H1 (cell line): ENCODE measurements at regions not wholly inside any gene's neighbourhood (a gene's known extent, or its start where the extent isn't known, plus 50 kb on each side); places are given as distances from the start of the nearest gene placed in this dataset.

Source experiments
- CHD2 ChIP-seq: IDR thresholded peaks from 2 replicates; pipeline ENCODE4 v1.6.1; 2012; ENCODE audit warnings: low read length, improper control_type of control experiment
- EP300 ChIP-seq, 2 experiments: IDR thresholded peaks; 1 replicate in 1 of 2; 2 replicates in 1 of 2; pipeline ENCODE4 v1.6.1; 2011 to 2012; ENCODE audit warnings: low read depth in 2 of 2, low read length in 2 of 2, mild to moderate bottlenecking in 2 of 2, borderline replicate concordance in 1 of 2, inconsistent platforms in 1 of 2, moderate library complexity in 1 of 2
- RAD21 ChIP-seq, 2 experiments: IDR thresholded peaks in 1 of 2; conservative IDR thresholded peaks in 1 of 2; 2 replicates each; pipeline ENCODE4 v1.6.1; 2011; ENCODE audit warnings: low read depth in 2 of 2, low read length in 2 of 2, improper control_type of control experiment in 1 of 2, inconsistent platforms in 1 of 2, mild to moderate bottlenecking in 1 of 2, moderate library complexity in 1 of 2
- SP1 ChIP-seq: IDR thresholded peaks from 2 replicates; pipeline ENCODE4 v1.6.1; 2011; ENCODE audit warnings: low read depth, low read length
- TF ChIP-seq, protein P1 (sequence below), 3 experiments: IDR thresholded peaks; 1 replicate in 2 of 3; 2 replicates in 1 of 3; pipeline versions ENCODE4 v1.5.1 to v1.6.1; 2011; ENCODE audit warnings: low read length in 3 of 3, mild to moderate bottlenecking in 3 of 3, inconsistent platforms in 2 of 3, low read depth in 1 of 3, moderate library complexity in 1 of 3; ENCODE audit not compliant: insufficient read depth in 1 of 3; ENCODE audit errors: control extremely low read depth in 1 of 3

- TF ChIP-seq RAD21 (IDR thresholded peaks at IDR 0.05 in 1 of 2, conservative IDR thresholded peaks at IDR 0.05 in 1 of 2; ENCODE audit: low read depth in 2 of 2, low read length in 2 of 2), result no peak
- no peak for TF ChIP-seq EP300 (IDR thresholded peaks at IDR 0.05; ENCODE audit: borderline replicate concordance in 1 of 2, low read depth in 2 of 2, low read length in 2 of 2)
- no peak for TF ChIP-seq CHD2
- TF ChIP-seq SP1, result no peak
- TF ChIP-seq, protein P1, sequence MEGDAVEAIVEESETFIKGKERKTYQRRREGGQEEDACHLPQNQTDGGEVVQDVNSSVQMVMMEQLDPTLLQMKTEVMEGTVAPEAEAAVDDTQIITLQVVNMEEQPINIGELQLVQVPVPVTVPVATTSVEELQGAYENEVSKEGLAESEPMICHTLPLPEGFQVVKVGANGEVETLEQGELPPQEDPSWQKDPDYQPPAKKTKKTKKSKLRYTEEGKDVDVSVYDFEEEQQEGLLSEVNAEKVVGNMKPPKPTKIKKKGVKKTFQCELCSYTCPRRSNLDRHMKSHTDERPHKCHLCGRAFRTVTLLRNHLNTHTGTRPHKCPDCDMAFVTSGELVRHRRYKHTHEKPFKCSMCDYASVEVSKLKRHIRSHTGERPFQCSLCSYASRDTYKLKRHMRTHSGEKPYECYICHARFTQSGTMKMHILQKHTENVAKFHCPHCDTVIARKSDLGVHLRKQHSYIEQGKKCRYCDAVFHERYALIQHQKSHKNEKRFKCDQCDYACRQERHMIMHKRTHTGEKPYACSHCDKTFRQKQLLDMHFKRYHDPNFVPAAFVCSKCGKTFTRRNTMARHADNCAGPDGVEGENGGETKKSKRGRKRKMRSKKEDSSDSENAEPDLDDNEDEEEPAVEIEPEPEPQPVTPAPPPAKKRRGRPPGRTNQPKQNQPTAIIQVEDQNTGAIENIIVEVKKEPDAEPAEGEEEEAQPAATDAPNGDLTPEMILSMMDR (IDR thresholded peaks at IDR 0.05; ENCODE audit: control extremely low read depth in 1 of 3, insufficient read depth in 1 of 3, low read depth in 1 of 3, low read length in 3 of 3), result no peak
Observed at GRCh38 chr7:13715534-13715933, 273.9 kb downstream of the ETV1 start.
